ENCODE measurements at regions not wholly inside any gene's neighbourhood (a gene's known extent, or its start where the extent isn't known, plus 50 kb on each side); places are given as distances from the start of the nearest gene placed in this dataset.

DNA sequence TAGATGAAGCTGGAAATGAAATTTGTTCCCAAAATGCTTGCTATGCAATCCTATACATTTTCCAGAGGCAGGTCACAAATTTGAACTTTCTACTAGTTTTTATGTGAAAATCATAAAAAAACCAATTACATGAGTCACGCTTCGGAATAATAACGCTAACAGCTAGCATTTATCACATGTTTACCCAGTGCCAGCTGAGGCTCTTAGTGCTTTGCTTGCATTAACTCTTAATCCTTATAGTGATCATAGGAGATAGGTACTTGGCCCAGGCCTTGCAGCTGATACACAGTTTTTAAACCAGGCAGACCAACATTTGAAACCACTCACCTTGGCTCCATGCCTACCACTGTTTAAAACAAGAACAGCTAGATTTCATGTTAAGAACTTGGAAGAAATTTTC is 131.8 kb upstream of the RAG2 start:
- DNase-seq (ENCODE audit: low read depth), result no peak

DNA sequence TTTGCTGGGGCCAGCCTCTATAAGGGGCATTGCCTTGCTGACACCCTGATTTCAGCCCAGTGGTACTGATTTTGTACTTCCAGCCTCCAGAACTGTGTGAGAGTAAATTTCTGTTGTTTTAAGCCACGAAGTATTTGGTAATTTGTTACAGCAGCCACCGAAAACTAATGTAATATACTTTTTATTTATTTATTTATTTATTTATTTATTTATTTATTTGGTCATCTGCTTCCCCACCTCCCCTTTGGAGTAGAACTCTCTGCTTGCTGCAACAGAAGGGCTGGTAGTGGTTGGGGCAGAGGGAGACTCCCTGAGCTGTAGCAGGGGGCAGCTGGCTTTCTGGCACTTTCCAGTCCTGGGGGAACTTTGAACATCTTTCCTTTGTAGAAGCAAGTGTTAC is 128.4 kb upstream of the RAG2 start:
- no peak for DNase-seq (ENCODE audit: low read depth)

DNA sequence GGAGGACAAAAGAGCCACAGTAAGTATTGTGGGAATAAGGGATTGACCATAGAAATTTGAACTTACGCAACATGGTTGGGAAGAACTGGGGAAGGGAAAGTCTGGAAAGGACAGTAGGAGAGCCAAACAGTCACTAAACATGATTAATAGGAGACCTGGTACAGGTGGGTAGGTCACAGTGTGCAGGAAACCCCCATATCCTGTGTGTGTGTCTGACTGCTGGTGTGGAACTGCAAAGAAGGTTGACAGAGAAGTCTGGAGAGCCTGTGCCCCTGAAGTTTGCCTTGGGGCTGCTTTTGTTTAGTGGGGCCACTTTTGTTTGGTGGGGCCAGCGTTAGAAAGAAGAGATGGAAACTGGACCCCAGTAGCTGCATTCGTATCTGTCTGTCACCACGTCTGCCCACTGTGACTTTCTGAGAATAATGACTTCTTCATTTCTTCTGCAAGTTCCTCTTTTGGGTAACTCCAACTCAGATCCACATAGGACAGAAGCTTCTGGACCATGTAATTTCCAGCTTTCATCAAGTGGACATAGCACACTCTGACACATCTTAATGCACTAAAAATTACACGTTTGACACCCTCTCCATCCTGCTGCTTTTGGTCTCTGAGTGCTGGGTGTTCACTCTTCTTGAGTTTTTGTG is 126.8 kb upstream of the RAG2 start:
- no peak for DNase-seq (ENCODE audit: low read depth)

DNA sequence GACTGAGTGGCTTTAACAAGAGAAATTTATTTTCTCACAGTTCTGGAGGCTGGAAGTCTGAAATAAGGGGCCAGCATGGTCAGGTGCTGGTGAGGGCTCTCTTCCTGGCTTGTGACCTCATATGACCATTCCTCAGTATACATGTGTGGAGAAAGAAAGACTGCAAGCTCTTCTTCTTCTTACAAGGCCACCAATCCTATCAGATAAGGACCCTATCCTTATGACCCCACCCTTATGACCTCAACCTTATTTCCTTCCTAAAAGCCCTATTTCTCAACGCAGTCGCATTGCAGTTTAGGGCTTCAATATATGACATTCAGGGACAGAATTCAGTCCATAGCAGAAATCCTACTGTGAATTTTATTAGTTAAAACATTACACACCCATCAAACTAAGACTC is 124.4 kb upstream of the RAG2 start:
- DNase-seq (ENCODE audit: low read depth), result no peak

DNA sequence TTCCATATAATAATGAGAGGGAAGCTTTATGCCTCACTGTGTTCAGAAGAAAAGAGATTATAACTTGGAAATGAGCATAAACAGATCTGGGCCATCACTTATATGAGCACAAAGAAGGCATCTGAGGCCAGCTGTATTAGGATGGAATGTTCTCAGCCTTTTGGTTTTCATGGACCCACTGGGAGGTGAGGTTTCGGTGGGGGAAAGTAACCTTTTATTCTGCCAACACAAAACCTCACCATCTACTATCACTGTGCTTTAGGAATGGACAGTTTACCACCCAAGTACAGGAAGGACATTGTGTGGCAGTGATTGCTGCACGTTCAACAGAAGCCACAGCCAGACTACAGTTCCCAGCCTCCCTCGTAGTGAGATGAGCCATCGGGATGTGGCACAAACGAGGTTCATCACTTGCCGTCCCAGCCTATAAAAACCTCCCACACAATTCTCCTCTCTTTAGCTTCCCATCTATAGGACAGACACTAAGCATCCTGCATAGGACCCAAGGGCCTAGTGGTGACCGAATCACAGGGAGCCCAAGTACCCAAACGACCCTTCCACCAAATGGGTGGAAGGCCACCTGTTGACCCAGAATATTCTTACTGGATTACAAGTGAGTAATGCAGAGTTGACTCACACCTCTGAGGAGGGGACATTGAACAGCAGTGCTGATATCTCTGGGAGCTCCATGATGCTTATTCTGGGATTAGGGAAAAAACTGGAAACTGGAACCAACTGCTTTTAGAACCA is 121.5 kb upstream of the RAG2 start:
- DNase-seq (ENCODE audit: low read depth), result no peak

DNA sequence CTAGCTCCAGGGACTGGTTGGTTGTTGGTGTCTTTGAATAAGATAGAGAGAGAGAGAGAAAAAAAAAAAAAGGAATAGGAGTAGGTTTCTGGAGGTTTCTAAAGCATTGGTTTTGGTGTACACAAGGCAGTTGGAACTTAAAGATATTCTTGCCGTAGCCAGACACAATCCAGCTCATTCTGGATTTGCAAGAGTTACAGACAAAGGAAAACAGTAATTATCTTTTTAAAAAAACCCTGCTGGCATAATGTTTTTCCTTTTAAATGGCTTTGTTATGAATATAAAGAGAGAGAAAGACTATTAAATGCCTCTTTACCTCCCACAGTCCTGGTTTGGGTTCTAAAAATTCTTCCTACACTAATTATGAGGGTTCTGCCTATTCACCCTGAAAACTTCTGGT is 120.4 kb upstream of the RAG2 start:
- no peak for DNase-seq (ENCODE audit: low read depth)

DNA sequence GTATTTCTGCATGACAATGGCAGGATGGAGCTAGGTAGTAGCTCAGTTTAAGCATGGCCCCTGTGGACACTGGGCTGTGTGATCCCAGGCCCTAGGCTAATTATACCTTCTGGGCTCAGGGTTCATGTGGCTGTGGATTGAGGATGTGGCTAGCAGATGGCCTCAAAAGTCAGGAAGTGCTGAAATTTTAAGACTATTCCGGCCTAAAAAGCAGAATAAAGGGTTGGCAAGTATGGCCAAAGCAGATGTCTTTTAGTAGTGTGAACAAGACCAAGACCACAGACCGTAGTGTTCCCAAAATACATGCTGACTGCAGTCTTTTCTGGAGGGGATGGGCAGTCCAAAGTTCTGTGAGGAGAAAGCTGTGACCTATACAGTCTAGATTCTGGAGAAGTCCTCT is 115.7 kb upstream of the RAG2 start:
- DNase-seq (ENCODE audit: low read depth), result no peak

DNA sequence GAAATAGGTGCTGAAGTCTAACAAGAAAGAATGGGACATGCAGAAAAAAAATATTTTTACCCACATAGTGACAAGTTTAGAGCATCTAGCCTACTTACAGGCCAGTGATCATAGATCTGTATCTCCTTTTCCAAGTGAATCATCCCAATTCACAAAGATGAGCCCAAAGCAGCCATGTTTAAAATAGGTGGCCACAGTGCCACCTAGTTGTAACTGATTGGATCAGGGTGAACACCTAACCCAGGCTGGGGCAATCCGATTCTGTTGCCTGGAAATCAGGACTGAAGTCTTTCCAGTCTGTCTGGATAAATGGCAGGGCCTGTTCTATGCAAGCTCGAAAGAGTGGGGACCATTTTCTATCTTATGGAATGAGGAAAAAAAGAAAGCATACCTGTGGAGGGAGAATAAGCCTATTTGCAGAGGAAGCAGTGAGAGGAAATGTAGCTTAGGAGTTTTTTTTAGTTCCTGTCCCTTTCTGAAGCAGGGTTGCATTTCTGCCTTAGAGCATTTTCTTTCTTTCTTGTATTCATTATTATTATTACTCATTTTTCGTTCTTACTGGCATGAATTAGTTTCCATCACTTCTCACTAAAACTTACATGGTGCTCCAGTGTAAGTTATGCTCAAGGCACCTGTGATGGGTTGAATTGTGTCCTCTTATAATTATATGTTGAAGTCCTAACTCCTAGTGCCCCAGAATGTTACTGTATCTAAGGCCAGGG is 113.2 kb upstream of the RAG2 start:
- no peak for DNase-seq (ENCODE audit: low read depth)
